ENCODE measurements at regions not wholly inside any gene's neighbourhood (a gene's known extent, or its start where the extent isn't known, plus 50 kb on each side); places are given as distances from the start of the nearest gene placed in this dataset.
"Not testable (repeated sequence)": the region's sequence is repeated elsewhere in the genome, so short reads cannot be mapped to it uniquely, and the experiment has no call there.

DNA sequence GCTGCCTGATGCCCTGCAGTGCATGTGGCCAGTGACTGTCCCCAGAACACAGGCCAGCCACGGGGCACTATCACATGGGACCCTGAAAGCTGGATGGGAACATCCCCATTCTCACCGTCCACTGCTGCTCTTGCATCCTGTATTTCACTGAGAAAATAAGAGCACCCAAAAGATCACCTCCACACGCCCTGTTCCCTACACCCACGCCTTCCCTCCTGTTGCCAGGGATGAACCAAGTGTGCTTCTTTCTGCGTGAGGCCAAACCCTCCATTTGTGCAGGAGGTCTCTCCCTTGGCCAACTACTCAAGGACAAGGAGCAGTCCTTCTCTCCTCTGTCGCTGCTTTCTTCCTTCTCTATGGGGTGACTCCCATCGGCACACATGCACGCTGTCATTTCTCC is 118.3 kb downstream of the LRRC37A3 start:
- DNase-seq: not testable (repeated sequence)

GRCh38 chr17:64800361-64800895 is 118.8 kb downstream of the LRRC37A3 start:
- DNase-seq: not testable (repeated sequence)

DNA sequence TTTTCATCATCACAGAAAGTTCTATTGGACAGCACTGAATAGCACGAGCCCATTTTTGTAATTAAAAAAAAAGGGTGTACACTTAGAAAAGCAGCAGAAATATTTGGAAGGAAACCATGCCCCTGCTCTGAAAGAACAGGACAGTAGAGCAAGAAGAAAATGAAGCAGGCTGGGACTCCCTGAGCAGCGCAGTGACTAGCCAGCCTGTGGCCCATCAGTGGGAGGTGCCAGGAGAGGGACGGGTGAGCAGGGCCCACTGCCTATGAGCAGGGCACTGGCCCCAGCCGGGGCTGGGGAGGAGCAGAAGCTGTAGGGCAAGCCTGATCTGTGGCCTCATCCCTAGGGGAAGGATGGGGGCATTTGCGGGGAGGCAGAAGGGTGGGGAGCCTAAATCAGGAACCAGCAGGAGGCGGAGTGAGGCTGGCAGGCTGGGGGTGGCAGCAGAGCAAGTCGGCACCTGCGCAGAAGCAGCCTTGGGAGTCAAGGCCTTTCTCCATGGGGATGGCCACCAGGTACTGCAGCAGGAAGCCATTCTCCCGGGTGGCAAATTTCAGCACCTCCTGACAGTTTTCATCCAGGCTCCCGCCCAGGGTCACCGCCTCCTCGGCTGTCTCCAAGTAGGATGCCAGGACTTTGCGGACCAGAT is 119.6 kb downstream of the LRRC37A3 start:
- not testable (repeated sequence) for DNase-seq

DNA sequence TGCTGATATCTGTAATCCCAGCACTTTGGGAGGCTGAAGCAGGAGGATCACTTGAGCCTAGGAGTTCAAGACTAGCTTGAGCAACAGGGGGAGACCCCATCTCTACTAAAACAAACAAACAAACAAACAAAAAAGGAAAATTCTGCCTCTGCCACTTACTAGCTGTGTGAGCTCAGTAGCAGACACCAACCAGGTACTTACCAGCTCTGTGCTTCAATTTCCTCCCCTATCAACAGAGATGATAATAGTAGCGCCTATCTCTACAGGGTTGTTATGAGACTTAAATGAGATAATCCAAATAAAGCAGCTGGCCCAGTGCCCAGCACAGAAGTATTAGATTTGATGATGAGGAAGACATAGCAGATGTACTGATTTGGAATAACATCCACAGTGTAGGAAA is 120.3 kb downstream of the LRRC37A3 start:
- not testable (repeated sequence) for DNase-seq

GRCh38 chr17:64798489-64798790 is 120.8 kb downstream of the LRRC37A3 start:
- DNase-seq: not testable (repeated sequence)

DNA sequence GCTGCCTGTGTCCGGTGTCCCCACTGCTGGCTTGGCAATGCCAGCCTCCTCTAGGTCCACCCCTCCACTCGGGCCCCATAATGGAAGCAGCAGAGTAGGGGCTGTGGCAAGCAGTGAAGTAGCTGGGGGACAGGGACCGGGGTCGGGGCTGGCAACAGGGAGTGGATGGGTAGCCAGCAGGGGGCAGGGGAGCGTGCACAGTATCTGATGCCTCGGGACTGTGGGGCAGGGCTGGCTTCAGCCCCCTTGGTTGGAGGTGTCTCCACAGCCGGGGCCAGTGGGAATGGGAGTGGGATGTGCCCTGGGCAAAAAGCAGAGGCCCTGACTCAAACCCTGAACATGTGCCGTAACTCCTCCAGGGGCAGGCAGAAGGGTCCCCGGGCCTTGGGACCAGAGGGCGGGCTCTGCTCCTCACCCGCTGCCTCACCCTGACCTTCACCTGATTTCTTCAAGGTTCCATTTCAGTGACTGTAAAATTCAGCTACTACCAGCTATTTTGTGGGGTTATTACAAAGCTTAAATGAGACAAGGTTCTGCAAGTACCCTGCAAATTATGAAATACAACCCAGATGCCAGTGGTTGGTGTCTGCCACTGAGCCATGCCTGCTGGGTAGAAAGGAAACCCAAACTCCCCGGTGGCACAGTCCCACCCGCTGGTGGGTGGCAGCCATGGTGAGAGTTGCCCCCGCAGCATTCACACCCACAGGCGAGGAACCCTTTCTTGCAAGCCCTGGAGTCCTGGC is 121.4 kb downstream of the LRRC37A3 start:
- DNase-seq: not testable (repeated sequence)

DNA sequence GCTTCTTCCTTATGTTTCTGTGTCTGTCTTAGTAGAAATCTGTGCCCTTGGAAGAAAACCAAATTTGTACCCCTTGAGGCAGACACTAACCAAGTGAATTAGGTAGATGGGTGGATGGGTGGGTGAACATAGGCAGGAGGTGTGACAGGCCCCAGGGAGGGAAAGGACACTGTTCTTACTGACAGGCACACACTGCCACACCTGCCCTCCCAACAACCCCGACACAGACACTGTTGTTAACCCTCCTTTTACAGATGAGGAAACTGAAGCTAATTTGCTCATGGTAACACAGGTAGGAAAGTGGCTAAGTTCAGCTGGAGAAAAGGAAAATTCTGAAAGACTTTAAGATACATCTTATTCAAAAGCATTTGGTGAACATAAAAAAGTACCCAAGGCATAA is 123.9 kb downstream of the LRRC37A3 start:
- not testable (repeated sequence) for DNase-seq

DNA sequence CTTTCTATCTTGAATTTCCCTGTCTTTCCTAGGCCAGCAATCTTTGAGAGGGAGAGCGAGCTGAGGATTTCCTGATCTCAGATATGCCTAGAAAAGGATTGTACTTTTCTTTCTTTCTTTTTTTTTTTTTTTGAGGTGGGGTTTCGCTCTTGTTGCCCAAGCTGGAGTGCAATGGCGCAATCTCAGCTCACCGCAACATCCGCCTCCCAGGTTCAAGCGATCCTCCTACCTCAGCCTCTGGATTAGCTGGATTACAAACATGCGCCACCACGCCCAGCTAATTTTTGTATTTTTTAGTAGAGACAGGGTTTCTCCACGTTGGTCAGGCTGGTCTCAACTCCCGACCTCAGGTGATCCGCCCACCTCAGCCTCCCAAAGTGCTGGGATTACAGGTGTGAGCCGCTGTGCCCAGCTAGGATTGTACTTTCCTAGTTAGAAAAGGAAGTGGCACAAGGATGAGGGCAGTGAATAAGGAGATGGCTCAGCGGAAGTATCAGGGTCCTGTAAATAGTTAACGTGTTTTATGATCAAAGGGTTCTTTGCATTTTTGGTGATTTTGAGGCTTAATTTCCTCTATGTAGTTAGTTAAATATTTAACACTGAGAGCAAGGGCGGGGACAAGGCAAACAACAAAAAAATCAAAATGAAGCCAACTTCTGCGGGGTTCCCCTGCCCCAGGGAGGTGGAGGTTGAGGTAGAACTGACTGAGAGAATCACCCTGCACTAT is 124.6 kb downstream of the LRRC37A3 start:
- DNase-seq: not testable (repeated sequence)

DNA sequence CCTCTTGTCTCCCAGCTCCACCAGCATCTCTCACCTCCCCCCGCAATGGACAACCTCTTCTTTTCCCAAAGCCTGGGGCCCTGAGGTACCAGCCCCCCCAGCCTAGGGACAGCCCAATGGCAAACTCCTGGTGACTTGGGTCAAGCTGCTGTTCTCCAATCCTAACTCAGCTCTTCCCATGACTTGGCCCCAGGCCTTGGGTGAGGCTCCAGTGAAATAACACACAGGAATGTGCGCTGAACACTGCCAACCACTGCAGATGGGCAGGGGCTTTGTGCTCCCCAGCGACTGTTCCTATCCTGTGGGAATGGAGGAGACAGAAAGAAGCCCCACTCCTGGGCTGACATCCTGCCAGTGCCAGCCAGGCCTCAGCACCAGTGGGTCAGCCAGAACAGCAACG is 125.2 kb downstream of the LRRC37A3 start:
- not testable (repeated sequence) for DNase-seq

DNA sequence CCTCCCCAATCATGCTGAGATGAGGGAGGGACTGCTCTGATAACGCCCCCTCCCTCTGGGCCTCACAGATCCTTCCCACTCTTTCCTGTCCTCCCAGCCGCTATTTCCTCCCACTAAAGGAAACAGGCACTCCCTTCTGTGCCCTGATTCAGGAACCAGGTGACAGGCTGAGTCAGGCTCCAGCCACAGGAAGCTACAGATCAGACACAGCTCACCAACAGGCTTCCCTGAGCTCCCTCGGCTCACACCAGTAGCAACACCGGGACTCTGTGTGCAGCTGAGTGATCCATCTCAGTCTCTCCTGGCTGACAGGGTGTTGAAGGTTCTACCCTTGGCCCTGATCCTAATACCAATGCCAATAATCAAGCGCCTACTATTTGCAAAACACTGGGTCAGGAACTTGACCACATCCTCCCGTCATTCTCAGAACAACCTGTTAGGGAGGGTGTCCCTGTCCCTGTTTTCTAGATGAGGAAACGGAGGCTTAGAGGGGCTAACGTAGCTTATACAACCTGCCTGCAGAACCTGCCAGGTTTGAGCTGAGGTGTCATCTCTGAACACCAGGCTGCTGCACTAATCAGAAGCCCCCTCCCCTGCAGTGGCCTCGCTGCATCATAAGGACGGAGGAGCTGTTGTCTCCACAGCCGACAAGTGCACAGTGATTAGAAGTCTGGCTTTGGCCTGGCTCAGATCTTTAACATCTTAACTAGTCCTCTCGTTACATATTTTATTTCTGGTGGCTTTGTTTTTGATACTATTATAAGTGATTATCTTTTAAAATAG is 126.3 kb downstream of the LRRC37A3 start:
- DNase-seq: peak in 1 of 2 donors; percentile 30

DNA sequence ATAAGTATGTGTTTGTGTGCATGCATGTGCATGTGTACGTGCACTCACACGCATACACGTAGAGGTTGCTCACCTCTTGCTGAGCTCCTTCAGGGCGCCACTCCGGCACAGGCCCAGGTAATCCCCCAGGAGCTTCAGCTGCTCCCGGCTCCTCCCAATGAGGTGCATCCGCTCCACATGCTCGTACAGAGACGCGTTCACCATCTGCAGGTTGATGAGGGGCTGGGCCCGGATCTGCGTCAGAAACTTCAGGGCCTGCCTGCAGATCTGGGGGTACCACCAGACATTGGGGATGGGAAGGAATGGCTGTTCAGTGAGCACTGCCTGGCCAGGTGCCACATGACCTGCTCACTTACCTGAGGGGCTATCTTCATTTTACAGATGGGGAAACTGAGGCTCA is 127.0 kb downstream of the LRRC37A3 start:
- not testable (repeated sequence) for DNase-seq

GRCh38 chr17:64791691-64792090 is 127.6 kb downstream of the LRRC37A3 start:
- not testable (repeated sequence) for DNase-seq

GRCh38 chr17:64791226-64791625 is 128.1 kb downstream of the LRRC37A3 start:
- not testable (repeated sequence) for DNase-seq

GRCh38 chr17:64790690-64791089 is 128.6 kb upstream of the SMURF2 start:
- DNase-seq: not testable (repeated sequence)

DNA sequence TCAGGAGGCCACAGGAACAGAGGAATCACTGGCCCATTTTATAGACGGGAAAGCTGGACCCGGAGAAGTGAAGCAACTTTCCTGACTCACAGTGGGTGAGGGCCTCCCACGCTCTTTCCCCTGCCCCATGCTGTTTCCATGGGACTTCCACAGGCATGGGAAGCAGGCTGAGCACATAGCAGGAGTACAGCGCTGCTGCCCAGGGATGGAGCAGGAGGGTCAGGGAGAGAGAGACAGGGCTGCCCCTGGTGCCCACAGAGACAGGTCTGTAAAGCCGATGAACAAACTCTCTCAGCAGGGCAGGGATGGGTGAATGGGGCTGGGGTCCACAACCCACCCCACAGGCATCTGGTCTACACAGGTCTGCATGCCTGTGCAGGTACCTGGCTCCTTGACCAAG is 128.1 kb upstream of the SMURF2 start:
- not testable (repeated sequence) for DNase-seq

- not testable (repeated sequence) for DNase-seq
Measured at GRCh38 chr17:64789061-64789445, 126.9 kb upstream of the SMURF2 start.

DNA sequence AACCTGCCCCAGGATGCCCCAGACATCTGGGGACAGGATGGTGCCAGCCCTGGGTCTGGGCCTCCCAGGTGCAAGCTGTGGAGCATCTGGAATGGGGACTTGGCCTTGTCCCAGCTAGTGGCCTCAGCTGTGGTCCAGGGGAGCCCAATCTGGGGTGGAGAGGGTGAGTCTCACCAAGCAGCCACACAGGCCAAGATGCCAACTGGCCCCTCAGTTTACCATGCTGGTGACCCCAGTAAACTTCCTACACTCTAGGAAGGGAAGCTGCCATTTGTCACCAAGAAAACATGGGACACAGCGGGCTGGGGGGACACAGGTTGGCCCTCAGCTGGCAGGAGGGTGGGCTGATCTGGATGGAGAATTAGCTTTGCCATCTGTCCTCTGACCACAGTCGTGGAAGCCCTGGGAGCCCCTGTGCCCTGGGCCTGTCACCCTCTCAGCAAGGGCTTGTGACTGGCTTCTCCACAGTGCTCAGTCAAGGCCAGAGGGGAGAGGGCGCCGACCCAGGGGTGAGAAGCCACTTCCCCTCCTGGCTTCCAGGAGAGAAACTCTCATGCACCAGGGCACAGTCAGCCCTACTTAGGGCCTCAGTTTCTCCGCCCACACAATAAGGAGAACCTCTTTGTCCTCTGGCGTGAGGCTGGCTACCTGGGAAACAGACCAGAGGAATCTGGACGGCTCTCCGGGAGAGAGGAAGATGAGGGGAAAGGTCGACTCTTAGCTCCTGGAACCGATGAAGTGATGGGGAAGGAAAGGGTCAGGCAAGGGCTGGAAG is 126.4 kb upstream of the SMURF2 start:
- no peak for DNase-seq

- DNase-seq: no peak
Measured at GRCh38 chr17:64787921-64788271, 125.8 kb upstream of the SMURF2 start.

DNA sequence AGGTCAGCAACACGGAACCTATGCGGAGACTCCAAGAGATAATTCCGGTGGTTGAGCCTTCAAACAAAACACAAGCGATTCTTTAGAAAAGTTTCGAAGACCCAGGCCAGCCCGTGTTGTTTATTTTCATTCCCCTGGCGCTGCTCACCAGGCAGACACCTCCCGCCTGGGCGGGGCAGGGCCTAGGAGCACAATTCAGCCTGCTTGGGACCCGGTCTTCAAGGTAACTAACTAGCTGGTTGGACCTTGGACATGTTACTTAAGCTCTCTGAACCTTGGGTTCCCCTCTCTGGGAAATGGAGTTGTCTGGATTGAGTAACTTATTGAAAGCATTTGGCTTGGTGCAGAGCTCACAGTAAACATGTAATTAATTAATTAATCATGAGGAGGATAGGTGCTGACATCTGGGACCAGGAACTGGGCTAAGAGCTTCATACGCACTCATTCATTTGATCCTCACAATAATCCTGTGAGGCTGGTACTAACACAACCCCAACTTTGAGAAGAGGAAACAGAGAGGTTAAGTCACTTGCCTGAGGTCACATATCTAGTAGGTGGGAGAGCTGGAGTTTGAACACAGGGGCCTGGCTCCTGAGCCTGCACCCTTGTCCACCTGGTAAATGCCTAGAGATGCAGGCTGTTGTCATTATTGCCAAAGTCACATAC is 125.3 kb upstream of the SMURF2 start:
- DNase-seq: no peak

DNA sequence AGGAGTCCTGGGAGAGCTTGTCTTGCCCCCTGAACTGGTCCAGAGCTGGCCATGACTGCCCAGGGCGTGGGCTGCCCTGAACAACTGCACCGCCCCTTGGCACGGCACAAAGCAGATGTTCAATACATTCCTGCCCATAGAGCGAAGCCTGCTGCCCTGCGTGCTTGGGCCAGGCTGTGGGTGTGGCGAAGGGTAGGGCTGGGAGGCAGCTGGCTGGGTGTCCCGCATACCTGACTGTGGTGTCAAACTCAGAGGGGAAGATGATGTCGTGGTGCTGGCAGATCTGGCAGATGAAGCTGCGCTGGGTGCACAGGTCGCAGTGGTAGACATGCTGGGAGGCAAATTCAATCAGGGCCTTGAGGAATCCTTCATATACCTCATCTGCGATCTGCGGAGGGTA is 124.2 kb upstream of the SMURF2 start:
- DNase-seq: no peak

DNA sequence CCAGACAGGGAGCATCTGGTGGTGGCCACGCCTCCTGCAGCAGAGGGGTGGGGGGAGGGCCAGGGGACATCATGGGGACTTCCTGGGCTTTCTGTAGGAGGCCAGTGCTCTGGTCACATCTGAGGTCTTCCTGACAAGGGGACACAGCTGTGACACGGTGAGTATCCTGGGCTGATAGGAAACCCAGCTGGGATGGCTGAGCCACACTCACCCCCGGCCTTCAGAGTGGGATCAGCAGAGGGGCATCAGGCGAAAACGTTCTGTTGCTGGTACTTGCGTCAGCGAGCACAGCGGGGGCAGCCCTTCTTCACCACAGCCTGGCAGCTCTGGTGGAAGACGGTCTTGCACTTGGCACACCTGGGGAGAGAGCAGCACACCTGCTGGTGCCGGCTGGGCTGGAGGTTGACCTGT is 122.9 kb upstream of the SMURF2 start:
- DNase-seq: no peak

Measured in stimulated activated CD4-positive, alpha-beta T cell treated with anti-CD3 and anti-CD28 coated beads, Interleukin-2, amount 100 ng/mL, for 24 hours (primary cell).